ENCODE measurements at regions not wholly inside any gene's neighbourhood (a gene's known extent, or its start where the extent isn't known, plus 50 kb on each side); places are given as distances from the start of the nearest gene placed in this dataset.

GRCh38 chr3:24829629-24830229 is 335.1 kb upstream of the THRB start:
- no peaks in the 10 kb centered on the region for H3K36me3 ChIP-seq (ENCODE audit: control insufficient read depth, insufficient read depth, low read length)
- H3K79me1 ChIP-seq (ENCODE audit: low read depth in 1 of 2, low read length in 2 of 2), result no peaks in the 10 kb centered on the region
- no peak overlapping the region for H4K5ac ChIP-seq (ENCODE audit: low read depth, low read length)
- H3K27me3 ChIP-seq (ENCODE audit: control insufficient read depth, insufficient read depth, low read length), result peaks cover 11% of the 10 kb centered on the region; the same call in 1 of the 2 replicates
- no peak overlapping the region for H2BK15ac ChIP-seq (ENCODE audit: low read depth, low read length)
- no peak overlapping the region for H3K27ac ChIP-seq (ENCODE audit: insufficient read depth, low read length)
- no peak overlapping the region for H2AK9ac ChIP-seq (replicated peaks; ENCODE audit: low read depth, low read length, poor library complexity)
- H4K20me1 ChIP-seq (ENCODE audit: insufficient read depth, low read length), result no peaks in the 10 kb centered on the region
- intact Hi-C loops (cut with micrococcal nuclease) (no loop called here), dilution Hi-C loops (cut with HindIII; ENCODE audit: low sequenced_read_pairs, unreplicated experiment) (no loop called here), in situ Hi-C loops (cut with MboI; ENCODE audit: low sequenced_read_pairs) (no loop called here)
- H3K18ac ChIP-seq (ENCODE audit: low read depth, low read length), result no peak overlapping the region
- H3K4me1 ChIP-seq (ENCODE audit: control insufficient read depth, insufficient read depth, low read length), result no peaks in the 10 kb centered on the region
- no peak overlapping the region for H3K9ac ChIP-seq (ENCODE audit: low read depth, low read length)
- no peak overlapping the region for H2BK120ac ChIP-seq (ENCODE audit: low read depth, low read length)
- no peak overlapping the region for H2BK20ac ChIP-seq (ENCODE audit: low read depth, low read length)
- H3K9me3 ChIP-seq (ENCODE audit: control insufficient read depth, insufficient read depth, low read length), result no peaks in the 10 kb centered on the region
- H3K4me3 ChIP-seq (ENCODE audit: insufficient read depth, low read depth, low read length), result no peak overlapping the region
- H3K4ac ChIP-seq (ENCODE audit: low read depth, low read length), result no peak overlapping the region
- peak overlapping the region; percentile 29 for H2AFZ ChIP-seq (replicated peaks; ENCODE audit: low read length, poor library complexity)
- CTCF ChIA-PET, result no interaction called here
- H4K91ac ChIP-seq (ENCODE audit: insufficient read depth, low read depth, low read length), result no peak overlapping the region
- H3K56ac ChIP-seq (ENCODE audit: extremely low read depth, insufficient read depth, low read length), result no peak overlapping the region
- no TSS peak for BruUV-seq (replicated peaks)
- ATAC-seq (ENCODE audit: low read depth), result no peak
- H3K23ac ChIP-seq (ENCODE audit: low read depth, low read length), result no peak overlapping the region
- no peak overlapping the region for H4K8ac ChIP-seq (ENCODE audit: low read depth in 2 of 2, low read length in 2 of 2)
- no peak overlapping the region for H3K14ac ChIP-seq (replicated peaks; ENCODE audit: low read depth, low read length)
- WGBS, 2 experiments (ENCODE audit: extremely low coverage in 2 of 2, insufficient read length in 1 of 2), result 1% methylated on average over 15 of the region's 37 CpGs; no CpG with 5 or more reads in 1 of the 2 experiments
- DNase-seq, result no peak
- POLR2A ChIA-PET (ENCODE audit: unreplicated experiment), result no interaction called here
- H3K4me2 ChIP-seq (ENCODE audit: low read depth, low read length), result no peak overlapping the region
- H2BK5ac ChIP-seq (ENCODE audit: low read depth, low read length, poor library complexity, severe bottlenecking), result no peak overlapping the region
- TF ChIP-seq, protein P1, sequence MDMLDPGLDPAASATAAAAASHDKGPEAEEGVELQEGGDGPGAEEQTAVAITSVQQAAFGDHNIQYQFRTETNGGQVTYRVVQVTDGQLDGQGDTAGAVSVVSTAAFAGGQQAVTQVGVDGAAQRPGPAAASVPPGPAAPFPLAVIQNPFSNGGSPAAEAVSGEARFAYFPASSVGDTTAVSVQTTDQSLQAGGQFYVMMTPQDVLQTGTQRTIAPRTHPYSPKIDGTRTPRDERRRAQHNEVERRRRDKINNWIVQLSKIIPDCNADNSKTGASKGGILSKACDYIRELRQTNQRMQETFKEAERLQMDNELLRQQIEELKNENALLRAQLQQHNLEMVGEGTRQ (IDR thresholded peaks at IDR 0.05; ENCODE audit: low read depth, low read length), result no peak
- no peaks in the 10 kb centered on the region for H3K9me1 ChIP-seq (ENCODE audit: insufficient read depth, low read length)
- no peak overlapping the region for H2AK5ac ChIP-seq (ENCODE audit: low read depth, low read length)
